Caco-2 (cell line): ENCODE measurements at regions not wholly inside any gene's neighbourhood (a gene's known extent, or its start where the extent isn't known, plus 50 kb on each side); places are given as distances from the start of the nearest gene placed in this dataset.

Experiments
- BruUV-seq: library from RNA; stranded (reverse); fragments of 400-500 nt; replicated peaks from 2 replicates; lab custom pipeline; 2021; lab: Mats Ljungman, UMichigan
- CTCF ChIA-PET: fragments of 300-600 bp; sonication (Branson Sonifier 250); formaldehyde crosslinking; loops from one replicate; lab custom pipeline; 2022; ENCODE audit warnings: antibody characterized with exemption; lab: Charles Lee
- POLR2A ChIA-PET: fragments of 300-600 bp; sonication (Branson Sonifier 250); formaldehyde crosslinking; loops from one replicate; lab custom pipeline; 2022; ENCODE audit warnings: antibody characterized with exemption; lab: Charles Lee
- DNase-seq, 2 experiments: peaks; one replicate each; pipeline versions ENCODE4 v3.0.0 to v3.0.0-alpha.2; 2020 to 2022
- H3K27me3 ChIP-seq: replicated peaks from 2 replicates; pipeline ENCODE4 v1.6.0; 2011; ENCODE audit warnings: low read length; ENCODE audit not compliant: control insufficient read depth, insufficient read depth
- H3K36me3 ChIP-seq: 2 replicates; pipeline ENCODE4 v1.5.1; 2011; ENCODE audit warnings: low read length; ENCODE audit not compliant: control insufficient read depth, insufficient read depth
- H3K4me1 ChIP-seq: fragments of 250-450 bp; sonication (Bioruptor Pico); 2 replicates; pipeline ENCODE4 v1.5.1; 2020; ENCODE audit warnings: mild to moderate bottlenecking
- H3K4me3 ChIP-seq: 2 replicates; pipeline ENCODE4 v1.5.1; 2011; ENCODE audit warnings: low read depth, mild to moderate bottlenecking, control low read depth, low read length
- H3K9me3 ChIP-seq: fragments of 250-450 bp; sonication (Bioruptor Pico); 2 replicates; pipeline ENCODE4 v1.5.1; 2020; ENCODE audit warnings: mild to moderate bottlenecking, moderate library complexity
- H3K27ac Mint-ChIP-seq: one replicate; pipeline ENCODE4 v1.8.0; 2022; ENCODE audit warnings: mixed read lengths; ENCODE audit not compliant: unreplicated experiment
- H3K27me3 Mint-ChIP-seq: one replicate; pipeline ENCODE4 v1.8.0; 2022; ENCODE audit warnings: mixed read lengths; ENCODE audit not compliant: insufficient read depth, unreplicated experiment
- H3K36me3 Mint-ChIP-seq: one replicate; pipeline ENCODE4 v1.8.0; 2022; ENCODE audit warnings: mild to moderate bottlenecking, mixed read lengths; ENCODE audit not compliant: insufficient read depth, unreplicated experiment
- H3K4me1 Mint-ChIP-seq: one replicate; pipeline ENCODE4 v1.8.0; 2022; ENCODE audit warnings: low read depth, mixed read lengths; ENCODE audit not compliant: unreplicated experiment
- H3K4me3 Mint-ChIP-seq: one replicate; pipeline ENCODE4 v1.8.0; 2022; ENCODE audit warnings: mild to moderate bottlenecking, moderate library complexity, mixed read lengths; ENCODE audit not compliant: unreplicated experiment
- H3K9me3 Mint-ChIP-seq: one replicate; pipeline ENCODE4 v1.8.0; 2022; ENCODE audit warnings: mixed read lengths; ENCODE audit not compliant: unreplicated experiment
- intact Hi-C: fragments of 100-400 bp; cut with micrococcal nuclease; formaldehyde crosslinking; loops from one replicate; pipeline ENCODE4 v1.10.0; 2022; ENCODE audit not compliant: unreplicated experiment
- TF ChIP-seq, protein P1 (sequence below), 2 experiments: fragments of 200-600 bp in 1 of 2; IDR thresholded peaks; 1 replicate in 1 of 2; 2 replicates in 1 of 2; pipeline versions ENCODE4 v1.5.1 to v1.8.0; 2011 to 2022; ENCODE audit warnings: antibody characterized with exemption in 1 of 2, control low read depth in 1 of 2, inconsistent platforms in 1 of 2, low read depth in 1 of 2, low read length in 1 of 2, mild to moderate bottlenecking in 1 of 2, moderate library complexity in 1 of 2; ENCODE audit not compliant: insufficient read depth in 1 of 2, severe bottlenecking in 1 of 2, unreplicated experiment in 1 of 2

DNA sequence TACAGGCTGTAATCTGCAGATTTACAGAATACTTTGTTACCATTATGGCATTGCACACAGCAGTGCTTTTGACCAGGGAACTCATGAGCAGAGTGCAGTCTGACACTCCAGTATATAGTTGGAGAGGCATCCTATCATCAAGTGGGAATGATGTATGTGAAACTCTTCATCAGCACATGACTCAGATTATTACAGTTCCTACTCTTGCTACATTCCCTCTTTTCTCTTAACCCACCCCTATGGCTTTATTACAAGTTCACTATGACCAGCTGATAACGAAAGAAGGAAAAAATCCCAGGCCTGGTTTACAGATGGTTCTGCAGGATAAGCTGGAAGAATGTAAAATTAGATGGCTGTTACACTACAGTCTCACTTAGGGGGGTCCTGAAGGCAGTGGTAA, 385.9 kb downstream of the RASEF start:
- ChIA-PET CTCF (no interaction called here), POLR2A (no interaction called here)
- Histone ChIP-seq H3K9me3 (no peaks in the 10 kb centered on the region), H3K36me3 (no peaks in the 10 kb centered on the region), H3K4me1 (no peaks in the 10 kb centered on the region), H3K4me3 (no peak overlapping the region), H3K27me3 (no peaks in the 10 kb centered on the region)
- TF ChIP-seq, protein P1, sequence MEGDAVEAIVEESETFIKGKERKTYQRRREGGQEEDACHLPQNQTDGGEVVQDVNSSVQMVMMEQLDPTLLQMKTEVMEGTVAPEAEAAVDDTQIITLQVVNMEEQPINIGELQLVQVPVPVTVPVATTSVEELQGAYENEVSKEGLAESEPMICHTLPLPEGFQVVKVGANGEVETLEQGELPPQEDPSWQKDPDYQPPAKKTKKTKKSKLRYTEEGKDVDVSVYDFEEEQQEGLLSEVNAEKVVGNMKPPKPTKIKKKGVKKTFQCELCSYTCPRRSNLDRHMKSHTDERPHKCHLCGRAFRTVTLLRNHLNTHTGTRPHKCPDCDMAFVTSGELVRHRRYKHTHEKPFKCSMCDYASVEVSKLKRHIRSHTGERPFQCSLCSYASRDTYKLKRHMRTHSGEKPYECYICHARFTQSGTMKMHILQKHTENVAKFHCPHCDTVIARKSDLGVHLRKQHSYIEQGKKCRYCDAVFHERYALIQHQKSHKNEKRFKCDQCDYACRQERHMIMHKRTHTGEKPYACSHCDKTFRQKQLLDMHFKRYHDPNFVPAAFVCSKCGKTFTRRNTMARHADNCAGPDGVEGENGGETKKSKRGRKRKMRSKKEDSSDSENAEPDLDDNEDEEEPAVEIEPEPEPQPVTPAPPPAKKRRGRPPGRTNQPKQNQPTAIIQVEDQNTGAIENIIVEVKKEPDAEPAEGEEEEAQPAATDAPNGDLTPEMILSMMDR (IDR thresholded peaks at IDR 0.05; ENCODE audit: insufficient read depth in 1 of 2, low read depth in 1 of 2, low read length in 1 of 2, severe bottlenecking in 1 of 2, unreplicated experiment in 1 of 2): no peak
- Mint-ChIP-seq H3K27me3 (peaks cover 4% of the 10 kb centered on the region), H3K4me1 (no peaks in the 10 kb centered on the region), H3K36me3 (no peaks in the 10 kb centered on the region), H3K9me3 (no peaks in the 10 kb centered on the region), H3K4me3 (no peak overlapping the region), H3K27ac (no peak overlapping the region)
- no peak for DNase-seq
- BruUV-seq: no TSS peak
- intact Hi-C loops: no loop called here

DNA sequence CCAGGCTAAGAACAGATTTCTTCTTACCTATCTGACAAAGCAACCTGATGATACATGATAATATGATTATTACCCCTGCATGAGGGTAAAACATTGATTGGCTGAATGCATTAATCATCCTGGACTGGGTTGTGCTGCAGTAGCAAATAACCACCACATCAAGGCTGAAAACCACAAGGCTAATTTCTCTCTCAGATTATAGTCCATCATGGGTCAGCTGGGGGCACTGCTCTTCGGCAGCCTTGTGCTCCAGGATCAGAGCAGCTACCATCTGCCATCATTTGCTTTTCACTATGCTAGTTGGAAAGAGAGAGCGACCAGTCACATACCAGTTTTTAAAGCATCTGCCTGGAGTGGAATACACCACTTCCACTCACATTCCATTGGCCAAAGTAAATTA, 383.5 kb downstream of the RASEF start:
- intact Hi-C loops: no loop called here
- Mint-ChIP-seq H3K4me1 (no peaks in the 10 kb centered on the region), H3K27me3 (peaks cover 4% of the 10 kb centered on the region), H3K27ac (no peak overlapping the region), H3K9me3 (no peaks in the 10 kb centered on the region), H3K36me3 (no peaks in the 10 kb centered on the region), H3K4me3 (no peak overlapping the region)
- no peaks in the 10 kb centered on the region for H3K36me3 ChIP-seq
- H3K9me3 ChIP-seq: no peaks in the 10 kb centered on the region
- H3K4me1 ChIP-seq: no peaks in the 10 kb centered on the region
- CTCF ChIA-PET: no interaction called here
- DNase-seq: no peak
- H3K4me3 ChIP-seq: no peak overlapping the region
- POLR2A ChIA-PET: no interaction called here
- TF ChIP-seq, protein P1 (IDR thresholded peaks at IDR 0.05; ENCODE audit: insufficient read depth in 1 of 2, low read depth in 1 of 2, low read length in 1 of 2, severe bottlenecking in 1 of 2, unreplicated experiment in 1 of 2): no peak
- BruUV-seq: no TSS peak
- no peaks in the 10 kb centered on the region for H3K27me3 ChIP-seq

DNA sequence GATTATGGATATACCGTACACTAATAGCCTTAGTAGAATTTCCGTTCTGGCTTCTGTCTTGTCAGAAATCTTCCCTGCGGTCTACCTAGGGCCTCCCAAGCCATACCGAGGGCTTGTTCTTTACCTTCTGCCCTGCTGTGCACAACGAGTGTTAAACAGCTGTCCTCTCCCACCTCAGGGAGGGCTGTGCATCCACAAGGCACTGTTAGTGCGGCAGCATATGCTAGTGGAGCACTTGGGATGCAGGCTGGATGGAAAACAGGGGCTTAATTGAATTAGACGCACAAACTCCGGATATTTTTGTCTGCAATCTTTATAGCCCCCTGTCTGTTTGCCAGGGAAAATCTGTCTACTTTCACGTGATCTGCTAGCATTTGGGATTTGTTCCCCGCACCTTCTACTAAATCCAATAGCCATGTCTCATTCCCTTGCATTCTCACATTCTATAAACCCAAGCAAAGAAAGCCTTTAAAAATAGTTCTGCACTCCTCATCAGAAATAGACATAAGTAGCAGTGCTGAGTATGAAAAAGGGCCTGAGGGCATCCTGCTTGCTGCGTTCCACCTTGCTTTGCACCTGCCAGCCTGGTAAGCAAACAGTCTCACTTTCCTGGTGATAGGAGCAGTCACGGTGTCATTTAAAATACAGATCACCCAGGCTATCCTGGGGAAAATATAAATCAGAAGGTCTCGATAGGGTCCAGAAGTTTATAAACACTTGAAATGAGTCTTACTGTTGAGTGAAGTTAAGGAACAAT, 382.6 kb downstream of the RASEF start:
- ChIA-PET CTCF (no interaction called here), POLR2A (no interaction called here)
- no peaks in the 10 kb centered on the region for H3K4me1 ChIP-seq
- no peaks in the 10 kb centered on the region for H3K27me3 ChIP-seq
- intact Hi-C loops: no loop called here
- peaks cover 4% of the 10 kb centered on the region for H3K27me3 Mint-ChIP-seq
- no peak overlapping the region for H3K27ac Mint-ChIP-seq
- no peaks in the 10 kb centered on the region for H3K9me3 Mint-ChIP-seq
- DNase-seq: no peak
- H3K36me3 Mint-ChIP-seq: no peaks in the 10 kb centered on the region
- BruUV-seq: no TSS peak
- TF ChIP-seq, protein P1 (IDR thresholded peaks at IDR 0.05; ENCODE audit: insufficient read depth in 1 of 2, low read depth in 1 of 2, low read length in 1 of 2, severe bottlenecking in 1 of 2, unreplicated experiment in 1 of 2): no peak
- H3K4me3 ChIP-seq: no peak overlapping the region
- H3K9me3 ChIP-seq: no peaks in the 10 kb centered on the region
- no peak overlapping the region for H3K4me3 Mint-ChIP-seq
- H3K36me3 ChIP-seq: no peaks in the 10 kb centered on the region
- no peaks in the 10 kb centered on the region for H3K4me1 Mint-ChIP-seq
